ENCODE measurements at regions not wholly inside any gene's neighbourhood (a gene's known extent, or its start where the extent isn't known, plus 50 kb on each side); places are given as distances from the start of the nearest gene placed in this dataset.

GRCh38 chr12:126437934-126438333, 1372.7 kb downstream of the AACS start:
- H3K4me3 Mint-ChIP-seq: no peak overlapping the region
- DNase-seq (no peak), ATAC-seq (ENCODE audit: low read depth) (no peak)
- Histone ChIP-seq H3K4me1 (ENCODE audit: control insufficient read depth in 2 of 2, insufficient read depth in 2 of 2, low read length in 2 of 2) (no peaks in the 10 kb centered on the region), H3K79me2 (ENCODE audit: control insufficient read depth, insufficient read depth, low read length) (no peaks in the 10 kb centered on the region), H2AFZ (ENCODE audit: insufficient read depth, low read depth, low read length, poor library complexity, severe bottlenecking) (no peak overlapping the region), H3K27me3 (replicated peaks in 1 of 4; ENCODE audit: control extremely low read depth in 1 of 4, control insufficient read depth in 3 of 4, insufficient read depth in 4 of 4, low read length in 3 of 4) (no peaks in the 10 kb centered on the region), H3K9ac (ENCODE audit: low read length) (no peak overlapping the region), H3K36me3 (replicated peaks in 1 of 2; ENCODE audit: control extremely low read depth in 1 of 2, control insufficient read depth in 1 of 2, extremely low read depth in 1 of 2, insufficient read depth in 2 of 2, low read length in 1 of 2) (no peaks in the 10 kb centered on the region), H3K9me3 (ENCODE audit: control extremely low read depth in 1 of 3, control insufficient read depth in 2 of 3, insufficient read depth in 1 of 3, low read length in 2 of 3) (peaks cover 0 to 3% (median 0%) of the 10 kb centered on the region in 3 donors), H4K20me1 (ENCODE audit: control insufficient read depth, insufficient read depth, low read length, poor library complexity, severe bottlenecking) (no peaks in the 10 kb centered on the region), H3K4me2 (replicated peaks; ENCODE audit: low read depth, low read length, poor library complexity, severe bottlenecking) (no peak overlapping the region), H3K27ac (ENCODE audit: low read length in 2 of 2) (no peak overlapping the region), H3K4me3 (ENCODE audit: control extremely low read depth in 1 of 5, extremely low read depth in 1 of 5, insufficient read depth in 1 of 5, low read depth in 2 of 5, low read length in 4 of 5) (no peak overlapping the region)
- CTCF ChIA-PET: no interaction called here
- no peaks in the 10 kb centered on the region for H3K27me3 Mint-ChIP-seq
- TF ChIP-seq EZH2 (IDR thresholded peaks at IDR 0.05; ENCODE audit: borderline replicate concordance, insufficient read depth, low read depth, low read length, poor library complexity, severe bottlenecking) (no peak), CTCF (IDR thresholded peaks at IDR 0.05) (no peak)
- no peaks in the 10 kb centered on the region for H3K4me1 Mint-ChIP-seq
- H3K9me3 Mint-ChIP-seq (ENCODE audit: insufficient read depth): no peaks in the 10 kb centered on the region
- intact Hi-C loops (cut with micrococcal nuclease): no loop called here
- no peak overlapping the region for H3K27ac Mint-ChIP-seq
- WGBS (ENCODE audit: insufficient coverage): no CpG with 5 or more reads among the region's 1 CpG
- POLR2A ChIA-PET: no interaction called here

DNA sequence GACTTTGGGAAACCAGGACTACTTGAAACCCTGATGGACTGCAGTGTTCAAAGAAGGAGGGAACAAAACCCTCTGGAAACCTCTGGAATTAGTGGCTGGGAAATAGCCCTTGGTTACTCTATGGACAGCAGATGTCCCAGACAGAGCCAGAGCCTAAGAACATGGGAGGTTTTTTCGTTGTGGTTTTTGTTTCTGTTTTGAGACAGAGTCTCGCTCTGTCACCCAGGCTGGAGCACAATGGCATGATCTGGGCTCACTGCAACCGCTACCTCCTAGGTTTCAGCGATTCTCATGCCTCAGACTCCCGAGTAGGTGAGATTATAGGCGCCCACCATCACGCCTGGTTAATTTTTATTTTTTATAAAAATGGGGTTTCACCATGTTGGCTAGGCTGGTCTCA, 1378.7 kb downstream of the AACS start:
- DNase-seq (no peak), ATAC-seq (ENCODE audit: low read depth) (no peak)
- no peaks in the 10 kb centered on the region for H4K20me1 ChIP-seq (ENCODE audit: control insufficient read depth, insufficient read depth, low read length, poor library complexity, severe bottlenecking)
- H3K9ac ChIP-seq (ENCODE audit: low read length): no peak overlapping the region
- TF ChIP-seq CTCF (IDR thresholded peaks at IDR 0.05): no peak
- no peak for TF ChIP-seq EZH2 (IDR thresholded peaks at IDR 0.05; ENCODE audit: borderline replicate concordance, insufficient read depth, low read depth, low read length, poor library complexity, severe bottlenecking)
- H3K27ac Mint-ChIP-seq: no peak overlapping the region
- no peaks in the 10 kb centered on the region for H3K4me1 ChIP-seq (ENCODE audit: control insufficient read depth in 2 of 2, insufficient read depth in 2 of 2, low read length in 2 of 2)
- H3K4me1 Mint-ChIP-seq: no peaks in the 10 kb centered on the region
- H3K27me3 Mint-ChIP-seq: no peaks in the 10 kb centered on the region
- H3K4me3 Mint-ChIP-seq: no peak overlapping the region
- no peaks in the 10 kb centered on the region for H3K79me2 ChIP-seq (ENCODE audit: control insufficient read depth, insufficient read depth, low read length)
- ChIA-PET CTCF (no interaction called here), POLR2A (no interaction called here)
- H3K9me3 ChIP-seq (ENCODE audit: control extremely low read depth in 1 of 3, control insufficient read depth in 2 of 3, insufficient read depth in 1 of 3, low read length in 2 of 3): peaks cover 0 to 6% (median 0%) of the 10 kb centered on the region in 3 donors
- no peak overlapping the region for H2AFZ ChIP-seq (ENCODE audit: insufficient read depth, low read depth, low read length, poor library complexity, severe bottlenecking)
- H3K4me3 ChIP-seq (ENCODE audit: control extremely low read depth in 1 of 5, extremely low read depth in 1 of 5, insufficient read depth in 1 of 5, low read depth in 2 of 5, low read length in 4 of 5): no peak overlapping the region
- no peaks in the 10 kb centered on the region for H3K27me3 ChIP-seq (replicated peaks in 1 of 4; ENCODE audit: control extremely low read depth in 1 of 4, control insufficient read depth in 3 of 4, insufficient read depth in 4 of 4, low read length in 3 of 4)
- H3K27ac ChIP-seq (ENCODE audit: low read length in 2 of 2): no peak overlapping the region
- H3K4me2 ChIP-seq (replicated peaks; ENCODE audit: low read depth, low read length, poor library complexity, severe bottlenecking): no peak overlapping the region
- intact Hi-C loops (cut with micrococcal nuclease): no loop called here
- 77% methylated on average over 7 of the region's 7 CpGs for WGBS (ENCODE audit: insufficient coverage)
- peaks cover 3% of the 10 kb centered on the region for H3K9me3 Mint-ChIP-seq (ENCODE audit: insufficient read depth)
- H3K36me3 ChIP-seq (replicated peaks in 1 of 2; ENCODE audit: control extremely low read depth in 1 of 2, control insufficient read depth in 1 of 2, extremely low read depth in 1 of 2, insufficient read depth in 2 of 2, low read length in 1 of 2): no peaks in the 10 kb centered on the region

All from B cell (primary cell).